ENCODE measurements at regions not wholly inside any gene's neighbourhood (a gene's known extent, or its start where the extent isn't known, plus 50 kb on each side); places are given as distances from the start of the nearest gene placed in this dataset.

DNA sequence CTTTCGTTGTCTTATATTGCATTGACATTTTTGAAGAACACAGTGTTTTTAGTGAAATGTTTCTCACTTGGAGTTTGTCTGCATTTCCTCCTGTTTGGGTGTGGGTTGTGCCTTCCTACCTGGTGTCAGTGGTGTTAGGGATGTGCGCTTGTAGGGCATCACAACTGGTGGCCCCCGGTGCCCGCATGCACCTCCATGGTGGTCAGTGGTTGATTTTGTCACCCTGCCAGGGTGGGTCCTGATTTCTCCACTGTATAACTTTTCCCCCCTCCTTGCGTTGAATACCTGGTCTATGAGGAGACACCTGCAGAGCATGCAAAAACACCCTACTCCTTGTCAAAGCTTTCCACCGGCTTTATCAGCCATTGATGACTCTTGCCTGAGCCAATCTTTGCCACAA lies 132.9 kb downstream of the BARX1 start:
- TF ChIP-seq, protein P1, sequence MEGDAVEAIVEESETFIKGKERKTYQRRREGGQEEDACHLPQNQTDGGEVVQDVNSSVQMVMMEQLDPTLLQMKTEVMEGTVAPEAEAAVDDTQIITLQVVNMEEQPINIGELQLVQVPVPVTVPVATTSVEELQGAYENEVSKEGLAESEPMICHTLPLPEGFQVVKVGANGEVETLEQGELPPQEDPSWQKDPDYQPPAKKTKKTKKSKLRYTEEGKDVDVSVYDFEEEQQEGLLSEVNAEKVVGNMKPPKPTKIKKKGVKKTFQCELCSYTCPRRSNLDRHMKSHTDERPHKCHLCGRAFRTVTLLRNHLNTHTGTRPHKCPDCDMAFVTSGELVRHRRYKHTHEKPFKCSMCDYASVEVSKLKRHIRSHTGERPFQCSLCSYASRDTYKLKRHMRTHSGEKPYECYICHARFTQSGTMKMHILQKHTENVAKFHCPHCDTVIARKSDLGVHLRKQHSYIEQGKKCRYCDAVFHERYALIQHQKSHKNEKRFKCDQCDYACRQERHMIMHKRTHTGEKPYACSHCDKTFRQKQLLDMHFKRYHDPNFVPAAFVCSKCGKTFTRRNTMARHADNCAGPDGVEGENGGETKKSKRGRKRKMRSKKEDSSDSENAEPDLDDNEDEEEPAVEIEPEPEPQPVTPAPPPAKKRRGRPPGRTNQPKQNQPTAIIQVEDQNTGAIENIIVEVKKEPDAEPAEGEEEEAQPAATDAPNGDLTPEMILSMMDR (IDR thresholded peaks at IDR 0.05): no peak
- TF ChIP-seq POLR2AphosphoS5 (IDR thresholded peaks at IDR 0.05) (no peak), POLR2A (IDR thresholded peaks at IDR 0.05) (no peak), EP300 (IDR thresholded peaks at IDR 0.05) (no peak)
